ENCODE measurements at regions not wholly inside any gene's neighbourhood (a gene's known extent, or its start where the extent isn't known, plus 50 kb on each side); places are given as distances from the start of the nearest gene placed in this dataset.
"Not testable (repeated sequence)": the region's sequence is repeated elsewhere in the genome, so short reads cannot be mapped to it uniquely, and the experiment has no call there.

DNA sequence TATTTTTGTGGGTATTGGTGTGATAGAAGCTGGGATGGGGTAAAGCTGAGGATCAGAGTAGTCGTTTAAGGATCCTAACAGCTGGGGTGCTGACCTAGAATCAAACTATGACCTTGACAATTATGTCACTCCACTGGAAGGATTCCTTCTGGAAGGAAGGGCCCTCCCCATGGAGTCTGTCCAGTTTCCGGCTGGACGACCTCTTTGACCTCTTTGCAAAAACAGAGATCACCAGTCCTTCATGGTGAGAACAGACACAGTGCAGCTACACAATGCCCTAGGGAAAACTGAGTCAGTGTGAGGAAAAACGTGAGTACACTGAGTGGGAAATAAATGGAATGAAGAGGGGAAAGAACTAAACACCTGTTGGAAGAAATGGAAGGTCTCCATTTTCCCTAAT is 445.6 kb downstream of the MAT2B start:
- no peaks in the 10 kb centered on the region for H3K4me1 ChIP-seq
- no peaks in the 10 kb centered on the region for H3K27me3 ChIP-seq
- no peak for DNase-seq (ENCODE audit: low spot score)
- H3K27ac ChIP-seq = no peak overlapping the region
- no peaks in the 10 kb centered on the region for H3K9me3 ChIP-seq
- H3K4me3 ChIP-seq = no peak overlapping the region
- TF ChIP-seq, protein P1, sequence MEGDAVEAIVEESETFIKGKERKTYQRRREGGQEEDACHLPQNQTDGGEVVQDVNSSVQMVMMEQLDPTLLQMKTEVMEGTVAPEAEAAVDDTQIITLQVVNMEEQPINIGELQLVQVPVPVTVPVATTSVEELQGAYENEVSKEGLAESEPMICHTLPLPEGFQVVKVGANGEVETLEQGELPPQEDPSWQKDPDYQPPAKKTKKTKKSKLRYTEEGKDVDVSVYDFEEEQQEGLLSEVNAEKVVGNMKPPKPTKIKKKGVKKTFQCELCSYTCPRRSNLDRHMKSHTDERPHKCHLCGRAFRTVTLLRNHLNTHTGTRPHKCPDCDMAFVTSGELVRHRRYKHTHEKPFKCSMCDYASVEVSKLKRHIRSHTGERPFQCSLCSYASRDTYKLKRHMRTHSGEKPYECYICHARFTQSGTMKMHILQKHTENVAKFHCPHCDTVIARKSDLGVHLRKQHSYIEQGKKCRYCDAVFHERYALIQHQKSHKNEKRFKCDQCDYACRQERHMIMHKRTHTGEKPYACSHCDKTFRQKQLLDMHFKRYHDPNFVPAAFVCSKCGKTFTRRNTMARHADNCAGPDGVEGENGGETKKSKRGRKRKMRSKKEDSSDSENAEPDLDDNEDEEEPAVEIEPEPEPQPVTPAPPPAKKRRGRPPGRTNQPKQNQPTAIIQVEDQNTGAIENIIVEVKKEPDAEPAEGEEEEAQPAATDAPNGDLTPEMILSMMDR (IDR thresholded peaks at IDR 0.05) = no peak
- H3K36me3 ChIP-seq = no peaks in the 10 kb centered on the region

DNA sequence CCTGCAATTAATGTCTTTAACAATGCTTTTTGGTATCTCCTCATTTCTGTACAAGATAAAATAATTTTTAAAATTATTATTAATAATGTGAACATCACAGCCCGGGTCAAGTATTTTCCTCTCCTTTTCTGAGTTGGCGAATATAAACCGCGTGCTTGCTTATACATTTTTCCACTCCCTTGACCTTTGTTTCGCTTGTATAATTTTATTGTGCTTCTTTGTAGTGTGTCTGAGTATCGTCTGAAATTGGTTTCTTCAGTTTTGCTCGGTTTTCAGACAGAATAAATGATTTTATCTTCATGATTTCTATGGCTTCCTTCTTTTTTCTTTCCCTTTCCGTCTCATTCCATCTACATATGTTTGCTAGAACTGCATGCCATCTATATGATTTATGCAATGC is 448.5 kb downstream of the MAT2B start:
- no peaks in the 10 kb centered on the region for H3K4me1 ChIP-seq
- no peak for DNase-seq (ENCODE audit: low spot score)
- no peaks in the 10 kb centered on the region for H3K27me3 ChIP-seq
- no peaks in the 10 kb centered on the region for H3K9me3 ChIP-seq
- no peaks in the 10 kb centered on the region for H3K36me3 ChIP-seq
- H3K27ac ChIP-seq = no peak overlapping the region
- TF ChIP-seq, protein P1 (IDR thresholded peaks at IDR 0.05) = no peak
- H3K4me3 ChIP-seq = no peak overlapping the region

GRCh38 chr5:163961230-163961629 is 455.8 kb downstream of the MAT2B start:
- not testable (repeated sequence) for H3K4me3 ChIP-seq; H3K9me3 ChIP-seq; H3K36me3 ChIP-seq; H3K27me3 ChIP-seq; H3K27ac ChIP-seq; H3K4me1 ChIP-seq; DNase-seq (ENCODE audit: low spot score)

DNA sequence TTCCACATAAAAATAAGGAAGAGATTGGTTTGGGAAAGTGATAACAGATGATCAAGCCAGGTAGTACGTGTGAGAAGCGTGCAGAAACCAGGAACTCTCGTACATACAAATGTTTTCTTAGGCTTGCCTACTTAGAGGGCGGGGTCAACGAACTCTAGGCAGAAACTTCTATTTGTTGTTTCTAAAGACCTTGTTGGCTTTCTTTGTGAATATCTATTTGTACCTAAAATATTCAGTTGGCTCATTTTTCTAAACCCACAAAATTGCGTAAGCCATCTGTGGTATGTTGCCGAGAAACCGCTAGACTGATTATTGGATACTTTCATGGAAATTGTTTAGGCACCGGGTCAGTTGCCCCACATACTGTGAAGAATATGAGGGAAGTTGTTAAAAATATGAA is 458.5 kb downstream of the MAT2B start:
- Histone ChIP-seq H3K9me3 (no peaks in the 10 kb centered on the region), H3K36me3 (no peaks in the 10 kb centered on the region), H3K4me1 (no peaks in the 10 kb centered on the region), H3K27me3 (no peaks in the 10 kb centered on the region), H3K27ac (no peak overlapping the region), H3K4me3 (no peak overlapping the region)
- DNase-seq (ENCODE audit: low spot score) = no peak
- TF ChIP-seq, protein P1 (IDR thresholded peaks at IDR 0.05) = no peak

GRCh38 chr5:163964671-163965070 is 459.3 kb downstream of the MAT2B start:
- no peaks in the 10 kb centered on the region for H3K4me1 ChIP-seq
- TF ChIP-seq, protein P1 (IDR thresholded peaks at IDR 0.05) = no peak
- no peak for DNase-seq (ENCODE audit: low spot score)
- no peaks in the 10 kb centered on the region for H3K27me3 ChIP-seq
- no peak overlapping the region for H3K27ac ChIP-seq
- H3K9me3 ChIP-seq = no peaks in the 10 kb centered on the region
- no peak overlapping the region for H3K4me3 ChIP-seq
- no peaks in the 10 kb centered on the region for H3K36me3 ChIP-seq

DNA sequence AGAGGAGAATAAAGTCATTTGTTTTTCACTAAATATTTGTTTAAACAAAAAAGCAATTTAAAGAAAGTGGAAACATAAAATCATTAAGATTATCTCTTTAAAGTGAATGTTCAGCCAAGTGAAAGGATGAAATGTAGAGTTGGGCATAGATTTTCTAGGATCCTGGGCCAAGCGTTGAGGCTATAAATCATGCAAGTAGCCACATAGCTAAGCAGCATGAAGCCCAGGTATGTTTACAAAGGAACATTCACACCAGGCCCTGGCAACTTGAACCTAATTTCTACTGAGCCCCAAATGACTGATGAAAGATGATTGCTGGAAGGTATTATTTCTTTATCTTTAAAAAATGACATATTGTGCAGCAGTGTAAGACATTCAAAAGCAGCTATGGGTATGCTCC is 461.8 kb downstream of the MAT2B start:
- Histone ChIP-seq H3K27me3 (no peaks in the 10 kb centered on the region), H3K4me1 (no peaks in the 10 kb centered on the region), H3K36me3 (no peaks in the 10 kb centered on the region), H3K9me3 (no peaks in the 10 kb centered on the region), H3K27ac (no peak overlapping the region), H3K4me3 (no peak overlapping the region)
- TF ChIP-seq, protein P1 (IDR thresholded peaks at IDR 0.05) = no peak
- DNase-seq (ENCODE audit: low spot score) = no peak
